GM12864 (cell line): ENCODE measurements at regions not wholly inside any gene's neighbourhood (a gene's known extent, or its start where the extent isn't known, plus 50 kb on each side); places are given as distances from the start of the nearest gene placed in this dataset.

Experiments used
- DNase-seq: peaks from one replicate; pipeline ENCODE4 v3.0.0-alpha.2; 2011; ENCODE audit warnings: low read depth
- H3K4me3 ChIP-seq: 2 replicates; pipeline ENCODE4 v1.5.1; 2011; ENCODE audit warnings: mild to moderate bottlenecking, low read depth, low read length, control low read depth
- CTCF ChIP-seq: IDR thresholded peaks from 2 replicates; pipeline ENCODE4 v1.5.1; 2011; ENCODE audit warnings: low read depth, mild to moderate bottlenecking, moderate library complexity, low read length, control low read depth, inconsistent platforms; ENCODE audit errors: missing control alignments

- DNase-seq = no peak
These were observed 101.2 kb upstream of the LRFN5 start for GRCh38 chr14:41505491-41505890.

GRCh38 chr14:41498959-41499358 is 107.7 kb upstream of the LRFN5 start:
- no peak overlapping the region for H3K4me3 ChIP-seq
- no peak for DNase-seq
- no peak for TF ChIP-seq CTCF

More at GRCh38 chr14:41505491-41505890, 101.2 kb upstream of the LRFN5 start:
- no peak overlapping the region for H3K4me3 ChIP-seq
- no peak for TF ChIP-seq CTCF

GRCh38 chr14:41490323-41490722 is 116.4 kb upstream of the LRFN5 start:
- no peak overlapping the region for H3K4me3 ChIP-seq
- DNase-seq = no peak
- TF ChIP-seq CTCF = no peak

GRCh38 chr14:41489315-41489972 is 117.2 kb upstream of the LRFN5 start:
- DNase-seq = no peak
- TF ChIP-seq CTCF = no peak
- no peak overlapping the region for H3K4me3 ChIP-seq

GRCh38 chr14:41488401-41488800 is 118.3 kb upstream of the LRFN5 start:
- H3K4me3 ChIP-seq = no peak overlapping the region
- DNase-seq = no peak
- no peak for TF ChIP-seq CTCF

GRCh38 chr14:41482861-41483260 is 123.8 kb upstream of the LRFN5 start:
- H3K4me3 ChIP-seq = no peak overlapping the region
- no peak for DNase-seq
- TF ChIP-seq CTCF = no peak

- H3K4me3 ChIP-seq = no peak overlapping the region
- no peak for TF ChIP-seq CTCF
- DNase-seq = no peak
These were observed 130.2 kb upstream of the LRFN5 start for GRCh38 chr14:41476526-41476925.
